ENCODE measurements at regions not wholly inside any gene's neighbourhood (a gene's known extent, or its start where the extent isn't known, plus 50 kb on each side); places are given as distances from the start of the nearest gene placed in this dataset.

DNA sequence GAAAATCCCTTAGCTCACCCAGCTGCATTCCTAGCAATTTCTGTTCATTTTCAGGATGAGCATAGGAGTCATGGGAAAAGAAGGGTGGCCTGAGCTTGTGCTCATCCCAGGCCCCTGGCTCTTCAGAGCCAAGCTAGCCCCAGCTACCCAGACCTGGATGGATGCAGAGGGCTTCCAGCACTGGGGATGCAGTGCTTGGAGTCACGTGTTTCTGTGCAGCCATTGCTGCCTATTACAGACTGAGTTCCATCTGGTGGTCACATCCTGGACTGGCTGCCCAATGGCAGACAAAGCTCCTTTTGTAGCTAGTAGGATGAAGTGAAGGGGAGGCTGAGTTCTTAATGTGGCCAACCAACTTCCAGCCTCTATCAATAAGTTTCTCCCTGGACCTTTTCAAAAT lies 54.2 kb upstream of the JDP2 start:
- Histone ChIP-seq H2BK5ac (ENCODE audit: insufficient read length, low read length) (no peak overlapping the region), H3K4me1 (ENCODE audit: insufficient read depth, low read length) (no peaks in the 10 kb centered on the region), H3T11ph (ENCODE audit: low read length) (no peak overlapping the region), H2AK5ac (ENCODE audit: insufficient read length, low read length) (no peak overlapping the region), H2BK15ac (ENCODE audit: low read depth, low read length) (no peak overlapping the region), H4K20me1 (ENCODE audit: control insufficient read depth, insufficient read depth, insufficient read length) (no peaks in the 10 kb centered on the region), H3K9me3 (ENCODE audit: control insufficient read depth, low read depth, low read length) (no peaks in the 10 kb centered on the region), H3K23ac (ENCODE audit: insufficient read length, low read depth, low read length) (no peak overlapping the region), H4K5ac (ENCODE audit: insufficient read length, low read depth, low read length) (no peak overlapping the region), H3K18ac (ENCODE audit: insufficient read length, low read depth, low read length) (no peak overlapping the region), H3K27ac (ENCODE audit: insufficient read length, low read depth, low read length) (no peak overlapping the region), H3K4ac (ENCODE audit: low read depth, low read length) (no peak overlapping the region), H3K9ac (ENCODE audit: extremely low read depth, insufficient read length, low read length) (no peak overlapping the region), H3K79me1 (ENCODE audit: insufficient read depth, low read depth, low read length, poor library complexity, severe bottlenecking) (no peaks in the 10 kb centered on the region), H3K27me3 (ENCODE audit: insufficient read depth, low read length) (no peaks in the 10 kb centered on the region), H3K56ac (ENCODE audit: insufficient read length, low read depth, low read length) (no peak overlapping the region), H3K23me2 (ENCODE audit: insufficient read length, low read depth, low read length, poor library complexity, severe bottlenecking) (no peaks in the 10 kb centered on the region), H3K79me2 (ENCODE audit: insufficient read depth, low read length) (no peaks in the 10 kb centered on the region), H2BK20ac (ENCODE audit: low read depth, low read length, poor library complexity, severe bottlenecking) (no peak overlapping the region), H3K14ac (ENCODE audit: insufficient read depth, low read length) (no peak overlapping the region), H3K4me2 (ENCODE audit: insufficient read depth, insufficient read length, low read length) (no peak overlapping the region), H4K8ac (replicated peaks; ENCODE audit: insufficient read length, low read depth, low read length) (no peak overlapping the region), H2AFZ (ENCODE audit: low read length) (no peak overlapping the region), H2BK120ac (ENCODE audit: low read depth, low read length, poor library complexity, severe bottlenecking) (no peak overlapping the region), H2BK12ac (ENCODE audit: insufficient read length, low read depth, low read length) (no peak overlapping the region), H4K91ac (ENCODE audit: insufficient read length, low read depth, low read length) (no peak overlapping the region)
- WGBS (ENCODE audit: extremely low coverage, insufficient read length, low lambda C conversion rate), result no CpG with 5 or more reads among the region's 1 CpG
- DNase-seq, result no peak
- Mint-ChIP-seq H3K27me3 (ENCODE audit: low read depth) (peaks cover 11% of the 10 kb centered on the region), H3K4me3 (no peak overlapping the region), H3K9me3 (peaks cover 3% of the 10 kb centered on the region in 2 experiments; a peak in 2 of 5 replicates), H3K4me1 (no peaks in the 10 kb centered on the region), H3K36me3 (ENCODE audit: insufficient read depth in 1 of 3, low read depth in 3 of 3) (peaks cover 0 to 3% (median 0%) of the 10 kb centered on the region in 3 experiments; a peak in 3 of 7 replicates), H3K27ac (no peak overlapping the region)
- TF ChIP-seq, protein P1, sequence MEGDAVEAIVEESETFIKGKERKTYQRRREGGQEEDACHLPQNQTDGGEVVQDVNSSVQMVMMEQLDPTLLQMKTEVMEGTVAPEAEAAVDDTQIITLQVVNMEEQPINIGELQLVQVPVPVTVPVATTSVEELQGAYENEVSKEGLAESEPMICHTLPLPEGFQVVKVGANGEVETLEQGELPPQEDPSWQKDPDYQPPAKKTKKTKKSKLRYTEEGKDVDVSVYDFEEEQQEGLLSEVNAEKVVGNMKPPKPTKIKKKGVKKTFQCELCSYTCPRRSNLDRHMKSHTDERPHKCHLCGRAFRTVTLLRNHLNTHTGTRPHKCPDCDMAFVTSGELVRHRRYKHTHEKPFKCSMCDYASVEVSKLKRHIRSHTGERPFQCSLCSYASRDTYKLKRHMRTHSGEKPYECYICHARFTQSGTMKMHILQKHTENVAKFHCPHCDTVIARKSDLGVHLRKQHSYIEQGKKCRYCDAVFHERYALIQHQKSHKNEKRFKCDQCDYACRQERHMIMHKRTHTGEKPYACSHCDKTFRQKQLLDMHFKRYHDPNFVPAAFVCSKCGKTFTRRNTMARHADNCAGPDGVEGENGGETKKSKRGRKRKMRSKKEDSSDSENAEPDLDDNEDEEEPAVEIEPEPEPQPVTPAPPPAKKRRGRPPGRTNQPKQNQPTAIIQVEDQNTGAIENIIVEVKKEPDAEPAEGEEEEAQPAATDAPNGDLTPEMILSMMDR (conservative IDR thresholded peaks at IDR 0.05), result no peak

Measured in H9 (cell line).